ENCODE measurements at regions not wholly inside any gene's neighbourhood (a gene's known extent, or its start where the extent isn't known, plus 50 kb on each side); places are given as distances from the start of the nearest gene placed in this dataset.
A peak's percentile ranks its signal among the peaks of the same experiment; 100 is the strongest.
"Not testable (repeated sequence)": the region's sequence is repeated elsewhere in the genome, so short reads cannot be mapped to it uniquely, and the experiment has no call there.

GRCh38 chr3:118802325-118803095, 232.1 kb downstream of the IGSF11 start:
- H3K9me3 ChIP-seq (replicated peaks) = no peaks in the 10 kb centered on the region
- H3K4me1 ChIP-seq = no peaks in the 10 kb centered on the region
- DNase-seq = no peak
- H3K36me3 ChIP-seq = no peaks in the 10 kb centered on the region
- no peak overlapping the region for H3K4me3 ChIP-seq
- H3K27me3 ChIP-seq = no peaks in the 10 kb centered on the region
- no peak overlapping the region for H3K27ac ChIP-seq

DNA sequence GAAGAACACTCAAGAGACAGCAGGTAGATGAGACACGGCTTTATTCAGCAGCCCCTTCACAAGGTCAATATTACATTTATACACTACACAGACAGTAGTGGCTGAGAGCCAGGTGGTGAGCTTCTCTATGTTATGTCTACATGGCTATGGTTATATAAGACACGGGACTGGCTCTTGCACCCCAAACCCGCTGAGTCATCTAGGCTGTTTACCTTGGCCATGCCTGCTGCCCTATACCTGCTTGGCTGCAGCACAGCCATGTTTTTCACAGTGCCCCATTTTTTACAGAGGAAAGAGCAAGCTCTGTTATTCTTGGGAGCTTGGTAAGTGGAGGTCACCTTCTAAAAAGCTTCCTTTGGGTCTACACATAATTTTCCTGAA, 231.6 kb downstream of the IGSF11 start:
- no peak for DNase-seq
- no peak overlapping the region for H3K4me3 ChIP-seq
- H3K27me3 ChIP-seq = no peaks in the 10 kb centered on the region
- H3K9me3 ChIP-seq (replicated peaks) = no peaks in the 10 kb centered on the region
- H3K36me3 ChIP-seq = no peaks in the 10 kb centered on the region
- no peak overlapping the region for H3K27ac ChIP-seq
- H3K4me1 ChIP-seq = no peaks in the 10 kb centered on the region

- Histone ChIP-seq H3K4me3 (no peak overlapping the region), H3K27me3 (no peaks in the 10 kb centered on the region), H3K9me3 (replicated peaks) (no peaks in the 10 kb centered on the region), H3K36me3 (no peaks in the 10 kb centered on the region), H3K27ac (no peak overlapping the region), H3K4me1 (no peaks in the 10 kb centered on the region)
- no peak for DNase-seq
Observed at GRCh38 chr3:118805007-118805406, 229.6 kb downstream of the IGSF11 start.

DNA sequence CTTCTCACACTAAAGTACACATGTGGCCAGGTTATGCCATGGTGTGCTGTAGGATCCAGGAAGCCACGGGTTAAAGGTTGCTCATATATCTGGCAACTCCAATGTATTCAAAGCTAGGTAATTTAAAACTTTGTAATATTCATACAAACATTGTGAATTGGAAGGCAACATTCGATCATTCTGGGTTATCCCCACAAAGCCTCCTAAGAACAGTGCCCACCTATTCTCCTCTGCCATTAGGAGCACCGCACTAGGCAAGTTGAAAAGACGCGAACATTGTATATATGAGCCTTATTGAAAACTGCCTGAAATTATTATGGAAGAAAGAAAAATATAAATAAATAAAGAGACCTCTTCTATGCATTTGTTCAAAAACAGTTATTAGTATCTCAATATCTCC, 228.2 kb downstream of the IGSF11 start:
- H3K4me3 ChIP-seq = no peak overlapping the region
- H3K27ac ChIP-seq = no peak overlapping the region
- no peaks in the 10 kb centered on the region for H3K36me3 ChIP-seq
- DNase-seq = no peak
- no peaks in the 10 kb centered on the region for H3K9me3 ChIP-seq (replicated peaks)
- no peaks in the 10 kb centered on the region for H3K4me1 ChIP-seq
- no peaks in the 10 kb centered on the region for H3K27me3 ChIP-seq

DNA sequence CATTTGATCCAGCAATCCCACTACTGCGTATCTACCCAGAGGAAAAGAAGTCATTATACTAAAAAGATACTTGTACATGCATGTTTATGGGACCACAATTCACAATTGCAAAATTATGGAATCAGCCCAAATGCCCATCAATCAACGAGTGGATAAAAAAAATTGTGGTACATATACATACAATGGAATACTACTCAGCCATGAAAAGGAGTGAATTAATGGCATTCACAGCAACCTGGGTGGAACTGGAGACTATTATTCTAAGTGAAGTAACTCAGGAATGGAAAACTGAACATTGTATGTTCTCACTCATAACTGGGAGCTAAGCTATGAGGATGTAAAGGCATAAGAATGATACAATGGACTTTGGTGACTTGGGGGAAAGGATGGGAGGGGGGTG, 227.3 kb downstream of the IGSF11 start:
- not testable (repeated sequence) for H3K36me3 ChIP-seq; H3K4me3 ChIP-seq; H3K27me3 ChIP-seq; H3K27ac ChIP-seq; DNase-seq; H3K4me1 ChIP-seq; H3K9me3 ChIP-seq (replicated peaks)

DNA sequence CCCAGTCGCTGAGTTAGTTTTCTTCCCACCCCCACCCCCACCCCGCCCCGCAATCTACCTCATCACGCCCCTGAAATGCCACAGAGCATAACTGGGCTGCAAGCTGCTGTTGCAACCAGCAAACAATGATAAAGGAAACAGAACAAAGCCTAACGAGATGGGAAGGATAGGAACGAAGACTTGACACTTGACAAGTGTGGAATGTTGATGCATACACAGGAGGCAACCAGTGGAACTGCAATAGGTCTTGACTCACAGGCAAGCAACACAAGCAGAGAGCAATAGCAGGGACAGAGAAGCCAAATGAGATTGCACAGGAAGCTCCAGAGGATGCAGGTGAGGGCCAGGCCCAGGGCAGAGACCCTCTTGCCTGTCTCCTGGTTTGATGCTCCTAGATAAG, 225.9 kb downstream of the IGSF11 start:
- Histone ChIP-seq H3K4me3 (no peak overlapping the region), H3K4me1 (no peaks in the 10 kb centered on the region), H3K27ac (no peak overlapping the region), H3K36me3 (no peaks in the 10 kb centered on the region), H3K27me3 (no peaks in the 10 kb centered on the region), H3K9me3 (replicated peaks) (no peaks in the 10 kb centered on the region)
- no peak for DNase-seq

DNA sequence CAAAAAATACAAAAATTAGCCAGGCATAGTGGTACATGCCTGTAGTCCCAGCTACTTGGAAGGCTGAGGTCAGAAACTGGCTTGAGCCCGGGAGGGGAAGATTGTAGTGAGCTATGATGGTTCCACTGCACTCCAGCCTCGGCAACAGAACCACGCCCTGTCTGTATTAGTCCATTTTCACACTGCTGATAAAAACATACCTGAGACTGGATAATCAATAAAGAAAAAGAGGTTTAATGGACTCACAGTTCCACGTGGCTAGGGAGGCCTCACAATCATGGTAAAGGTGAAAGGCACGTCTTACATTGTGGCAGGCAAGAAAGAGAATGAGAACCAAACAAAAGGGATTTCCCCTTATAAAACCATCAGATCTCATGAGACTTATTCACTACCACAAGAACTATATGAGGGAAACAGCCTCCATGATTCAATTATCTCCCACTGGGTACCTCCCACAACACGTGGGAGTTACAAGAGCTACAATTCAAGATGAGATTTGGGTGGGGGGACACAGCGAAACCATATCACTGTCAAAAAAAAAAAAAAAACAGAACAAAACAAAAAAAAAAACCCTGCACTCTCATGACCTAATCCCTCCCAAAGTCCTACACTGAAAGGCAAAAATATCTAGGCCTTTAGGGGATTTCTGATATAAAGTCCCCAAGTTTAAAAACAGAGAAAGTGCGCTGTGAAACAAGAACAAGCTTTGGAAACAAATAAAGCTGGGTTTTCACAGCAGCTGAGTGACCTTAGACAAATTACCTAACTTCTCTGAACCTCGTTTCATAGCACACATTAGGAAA, 224.7 kb downstream of the IGSF11 start:
- Histone ChIP-seq H3K27me3 (no peaks in the 10 kb centered on the region), H3K36me3 (no peaks in the 10 kb centered on the region), H3K4me3 (no peak overlapping the region), H3K27ac (no peak overlapping the region), H3K9me3 (replicated peaks) (no peaks in the 10 kb centered on the region), H3K4me1 (no peaks in the 10 kb centered on the region)
- no peak for DNase-seq

DNA sequence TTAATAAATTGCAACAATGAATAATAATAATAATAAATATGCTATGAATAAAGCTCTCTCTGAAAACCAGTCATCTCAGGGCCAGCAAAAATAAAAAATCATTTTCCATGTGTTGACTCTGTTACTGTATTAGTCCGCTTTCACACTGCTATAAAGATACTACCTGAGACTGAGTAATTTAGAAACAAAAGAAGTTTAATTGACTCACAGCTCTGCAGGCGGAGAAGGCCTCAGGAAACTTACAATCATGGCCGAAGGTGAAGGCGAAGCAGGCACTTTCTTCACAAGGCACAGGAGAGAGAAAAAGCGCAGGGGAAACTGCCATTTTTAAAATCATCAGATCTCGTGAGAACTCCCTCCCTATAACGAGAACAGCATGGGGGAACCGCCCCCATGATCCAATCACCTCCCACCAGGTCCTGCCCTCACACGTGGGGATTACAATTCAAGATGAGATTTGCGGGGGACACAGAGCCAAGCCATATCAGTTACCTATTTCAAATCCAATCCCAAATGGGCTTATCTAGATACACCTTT, 224.1 kb downstream of the IGSF11 start:
- Histone ChIP-seq H3K4me3 (no peak overlapping the region), H3K36me3 (no peaks in the 10 kb centered on the region)
- DNase-seq = no peak

GRCh38 chr3:118811236-118811732, 223.4 kb downstream of the IGSF11 start:
- Histone ChIP-seq H3K9me3 (replicated peaks) (no peaks in the 10 kb centered on the region), H3K36me3 (no peaks in the 10 kb centered on the region), H3K4me3 (no peak overlapping the region), H3K27ac (no peak overlapping the region), H3K4me1 (no peaks in the 10 kb centered on the region), H3K27me3 (no peaks in the 10 kb centered on the region)
- no peak for DNase-seq

More for the DNA sequence above, 224.1 kb downstream of the IGSF11 start:
- Histone ChIP-seq H3K4me1 (no peaks in the 10 kb centered on the region), H3K27ac (no peak overlapping the region), H3K9me3 (replicated peaks) (no peaks in the 10 kb centered on the region), H3K27me3 (no peaks in the 10 kb centered on the region)

DNA sequence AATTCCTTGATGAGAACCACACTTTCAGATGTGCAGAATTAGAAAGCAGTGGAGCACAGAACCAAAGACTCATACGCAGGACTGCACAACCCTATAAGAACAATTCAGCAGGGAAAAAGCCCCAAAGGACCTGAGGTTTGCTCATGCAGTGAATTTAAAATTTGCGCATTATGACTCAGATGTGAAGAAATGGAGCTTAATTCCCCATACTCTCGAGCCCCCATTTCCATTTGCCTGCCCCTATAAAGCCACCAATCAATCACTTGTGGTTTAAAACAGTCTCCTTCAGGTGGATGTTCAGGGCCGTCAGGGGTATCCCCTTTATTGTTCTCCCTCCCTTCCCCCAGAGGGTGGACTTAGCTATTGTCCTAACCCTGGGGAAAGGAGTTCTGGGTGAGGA, 221.2 kb downstream of the IGSF11 start:
- no peaks in the 10 kb centered on the region for H3K4me1 ChIP-seq
- no peak overlapping the region for H3K4me3 ChIP-seq
- no peaks in the 10 kb centered on the region for H3K27me3 ChIP-seq
- H3K27ac ChIP-seq = no peak overlapping the region
- no peak for DNase-seq
- H3K9me3 ChIP-seq (replicated peaks) = no peaks in the 10 kb centered on the region
- H3K36me3 ChIP-seq = no peaks in the 10 kb centered on the region

DNA sequence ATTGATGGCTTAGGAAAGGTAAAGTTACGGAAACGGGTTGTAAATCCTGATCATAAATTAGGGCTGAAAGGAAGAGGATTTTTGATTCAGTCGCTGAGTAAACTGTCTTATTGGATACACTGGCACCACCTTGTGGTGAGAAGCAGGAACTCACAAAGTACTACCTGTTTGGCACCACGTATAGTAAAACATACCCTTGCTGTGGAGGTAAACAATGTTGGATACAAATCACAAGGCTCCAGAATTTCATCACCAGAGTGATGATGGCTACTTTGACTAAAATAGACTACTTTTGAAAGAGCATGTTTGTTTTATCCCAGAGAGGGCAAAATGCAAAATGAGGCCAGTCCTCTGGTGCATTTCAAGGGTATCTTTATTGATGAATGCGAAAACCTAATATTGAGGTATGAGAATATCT, 216.9 kb downstream of the IGSF11 start:
- no peaks in the 10 kb centered on the region for H3K9me3 ChIP-seq (replicated peaks)
- H3K27ac ChIP-seq = no peak overlapping the region
- H3K4me3 ChIP-seq = no peak overlapping the region
- H3K36me3 ChIP-seq = no peaks in the 10 kb centered on the region
- no peaks in the 10 kb centered on the region for H3K27me3 ChIP-seq
- no peaks in the 10 kb centered on the region for H3K4me1 ChIP-seq
- DNase-seq = peak; percentile 34 to 70

DNA sequence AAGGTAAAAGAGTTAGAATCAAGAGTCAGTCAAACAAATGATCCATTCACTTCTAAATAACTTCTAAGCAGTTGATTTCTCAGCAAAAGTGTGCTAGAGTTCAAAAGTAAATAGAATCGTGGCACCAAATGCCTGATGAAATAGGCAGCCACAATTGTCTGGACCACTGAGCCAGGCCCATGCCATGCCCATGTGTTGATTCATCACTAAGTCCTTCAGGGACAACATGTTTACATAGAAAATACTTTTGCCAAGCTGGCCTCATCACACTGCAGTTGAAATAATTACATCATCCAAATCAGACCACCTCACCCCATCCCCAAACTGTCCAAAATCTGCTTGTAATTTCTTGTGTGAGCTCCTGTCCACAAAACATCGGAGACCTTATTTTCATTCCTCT, 216.3 kb downstream of the IGSF11 start:
- no peak for DNase-seq
- H3K36me3 ChIP-seq = no peaks in the 10 kb centered on the region
- H3K4me3 ChIP-seq = no peak overlapping the region
- H3K27me3 ChIP-seq = no peaks in the 10 kb centered on the region
- H3K27ac ChIP-seq = no peak overlapping the region
- no peaks in the 10 kb centered on the region for H3K9me3 ChIP-seq (replicated peaks)
- no peaks in the 10 kb centered on the region for H3K4me1 ChIP-seq

DNA sequence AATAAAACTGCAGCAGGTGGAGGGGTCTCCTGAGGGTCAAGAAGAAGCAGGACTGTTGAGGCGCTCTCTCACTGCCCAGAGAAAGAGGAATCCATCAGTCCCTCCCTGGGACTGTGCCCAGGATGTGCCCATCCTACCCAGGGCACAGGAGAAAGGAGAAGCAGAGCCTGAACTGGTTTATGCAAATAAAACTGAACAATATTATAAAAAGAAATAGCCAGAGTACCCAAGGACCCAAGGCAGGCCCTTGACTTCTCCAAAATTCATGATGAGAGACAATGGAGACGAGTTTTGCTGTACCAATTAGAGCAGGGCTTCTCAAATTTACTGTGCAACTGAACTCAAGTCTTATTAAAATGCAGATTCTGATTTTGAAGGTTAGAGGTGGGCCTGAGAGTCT, 211.0 kb downstream of the IGSF11 start:
- no peak for DNase-seq
- H3K36me3 ChIP-seq = no peaks in the 10 kb centered on the region
- no peaks in the 10 kb centered on the region for H3K27me3 ChIP-seq
- no peak overlapping the region for H3K4me3 ChIP-seq
- no peaks in the 10 kb centered on the region for H3K9me3 ChIP-seq (replicated peaks)
- no peak overlapping the region for H3K27ac ChIP-seq
- no peaks in the 10 kb centered on the region for H3K4me1 ChIP-seq

DNA sequence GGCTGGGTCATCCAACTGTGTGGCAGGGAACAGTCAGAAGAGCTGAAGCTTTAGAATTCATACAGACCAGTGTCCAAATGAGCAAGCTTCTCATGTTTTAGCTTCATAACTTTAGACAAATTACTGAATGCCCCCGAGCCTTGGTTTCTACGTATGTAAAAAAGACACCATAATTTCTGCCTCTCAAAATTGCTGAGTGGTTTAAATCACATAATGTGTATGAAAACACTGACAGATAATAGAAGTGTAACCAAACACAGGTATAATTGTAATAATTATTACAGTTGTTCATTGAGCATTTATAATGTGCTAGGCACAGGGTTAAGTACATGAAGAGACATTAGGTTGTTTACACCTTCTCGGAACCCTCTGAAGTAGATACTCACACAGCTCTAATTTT, 207.2 kb downstream of the IGSF11 start:
- H3K9me3 ChIP-seq (replicated peaks) = no peaks in the 10 kb centered on the region
- H3K27me3 ChIP-seq = no peaks in the 10 kb centered on the region
- no peak overlapping the region for H3K27ac ChIP-seq
- H3K4me1 ChIP-seq = no peaks in the 10 kb centered on the region
- H3K36me3 ChIP-seq = no peaks in the 10 kb centered on the region
- DNase-seq = no peak
- H3K4me3 ChIP-seq = no peak overlapping the region

GRCh38 chr3:118828351-118828750, 206.3 kb downstream of the IGSF11 start:
- DNase-seq = no peak
- H3K36me3 ChIP-seq = no peaks in the 10 kb centered on the region
- H3K4me1 ChIP-seq = no peaks in the 10 kb centered on the region
- H3K27me3 ChIP-seq = no peaks in the 10 kb centered on the region
- H3K27ac ChIP-seq = no peak overlapping the region
- no peak overlapping the region for H3K4me3 ChIP-seq
- H3K9me3 ChIP-seq (replicated peaks) = no peaks in the 10 kb centered on the region
